BLaER1 treated with 17β-estradiol and CSF1 and Interleukin-3, amounts not matched to agents 10 nM and 100 nM (cell line): ENCODE measurements at regions not wholly inside any gene's neighbourhood (a gene's known extent, or its start where the extent isn't known, plus 50 kb on each side); places are given as distances from the start of the nearest gene placed in this dataset.

Experiments
- H3K27ac ChIP-seq, 11 experiments: shearing (Covaris generic); formaldehyde crosslinking; 2 replicates each; pipeline ENCODE4 v1.8.1; 2022
- H3K27me3 ChIP-seq, 11 experiments: shearing (Covaris generic); formaldehyde crosslinking; 2 replicates each; pipeline ENCODE4 v1.8.1; 2022
- H3K36me3 ChIP-seq, 11 experiments: shearing (Covaris generic); formaldehyde crosslinking; 2 replicates each; pipeline ENCODE4 v1.8.1; 2022
- H3K4me1 ChIP-seq, 10 experiments: shearing (Covaris generic); formaldehyde crosslinking; 2 replicates each; pipeline ENCODE4 v1.8.1; 2022
- H3K4me2 ChIP-seq, 11 experiments: shearing (Covaris generic); formaldehyde crosslinking; 2 replicates each; pipeline ENCODE4 v1.8.1; 2022
- H3K4me3 ChIP-seq, 10 experiments: shearing (Covaris generic); formaldehyde crosslinking; 2 replicates each; pipeline ENCODE4 v1.8.1; 2022
- H3K9ac ChIP-seq, 11 experiments: shearing (Covaris generic); formaldehyde crosslinking; 2 replicates each; pipeline ENCODE4 v1.8.1; 2022
- H3K9me3 ChIP-seq, 11 experiments: shearing (Covaris generic); formaldehyde crosslinking; replicated peaks in 1 of 11; 2 replicates each; pipeline ENCODE4 v1.8.1; 2022
- H4K20me1 ChIP-seq, 11 experiments: shearing (Covaris generic); formaldehyde crosslinking; 2 replicates each; pipeline ENCODE4 v1.8.1; 2022
- Cebpa-rat ChIP-seq, 11 experiments: shearing (Covaris generic); IDR thresholded peaks; 2 replicates each; pipeline ENCODE4 v1.8.1; 2022

- TF ChIP-seq Cebpa-rat (IDR thresholded peaks at IDR 0.05): no peak
- Histone ChIP-seq H3K4me1 (no peaks in the 10 kb centered on the region), H3K36me3 (no peaks in the 10 kb centered on the region), H3K27me3 (no peaks in the 10 kb centered on the region), H3K4me2 (no peak overlapping the region), H3K9me3 (peaks cover 11 to 17% (median 14%) of the 10 kb centered on the region in 11 experiments), H3K27ac (no peak overlapping the region), H3K4me3 (no peak overlapping the region), H3K9ac (no peak overlapping the region), H4K20me1 (no peaks in the 10 kb centered on the region)
Measured at GRCh38 chr5:156095709-156096241, 231.2 kb upstream of the SGCD start.

DNA sequence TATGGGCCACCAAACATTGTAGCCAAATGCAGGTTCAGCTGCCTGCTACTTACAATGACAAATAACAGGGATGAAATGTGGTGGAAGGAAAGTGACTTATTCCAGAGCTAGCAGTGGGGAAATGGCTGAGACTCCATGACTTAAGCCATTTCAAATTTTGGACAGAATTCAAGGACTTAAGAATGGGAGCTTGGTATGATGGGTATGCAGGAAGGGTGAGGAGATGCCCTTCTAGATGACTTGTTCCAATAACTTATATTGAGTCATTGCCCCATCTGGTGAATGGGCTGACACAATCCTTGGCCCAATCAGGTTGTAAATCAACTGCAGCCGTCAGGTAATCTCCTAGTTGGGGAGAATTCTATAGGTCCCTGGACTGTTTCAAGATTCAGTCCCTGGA is 230.7 kb upstream of the SGCD start:
- Histone ChIP-seq H4K20me1 (no peaks in the 10 kb centered on the region), H3K36me3 (no peaks in the 10 kb centered on the region), H3K9me3 (peaks cover 6 to 13% (median 9%) of the 10 kb centered on the region in 11 experiments; a peak in 21 of 22 replicates), H3K27me3 (no peaks in the 10 kb centered on the region), H3K27ac (no peak overlapping the region), H3K9ac (no peak overlapping the region), H3K4me2 (no peak overlapping the region), H3K4me3 (no peak overlapping the region), H3K4me1 (no peaks in the 10 kb centered on the region)
- TF ChIP-seq Cebpa-rat (IDR thresholded peaks at IDR 0.05): no peak

DNA sequence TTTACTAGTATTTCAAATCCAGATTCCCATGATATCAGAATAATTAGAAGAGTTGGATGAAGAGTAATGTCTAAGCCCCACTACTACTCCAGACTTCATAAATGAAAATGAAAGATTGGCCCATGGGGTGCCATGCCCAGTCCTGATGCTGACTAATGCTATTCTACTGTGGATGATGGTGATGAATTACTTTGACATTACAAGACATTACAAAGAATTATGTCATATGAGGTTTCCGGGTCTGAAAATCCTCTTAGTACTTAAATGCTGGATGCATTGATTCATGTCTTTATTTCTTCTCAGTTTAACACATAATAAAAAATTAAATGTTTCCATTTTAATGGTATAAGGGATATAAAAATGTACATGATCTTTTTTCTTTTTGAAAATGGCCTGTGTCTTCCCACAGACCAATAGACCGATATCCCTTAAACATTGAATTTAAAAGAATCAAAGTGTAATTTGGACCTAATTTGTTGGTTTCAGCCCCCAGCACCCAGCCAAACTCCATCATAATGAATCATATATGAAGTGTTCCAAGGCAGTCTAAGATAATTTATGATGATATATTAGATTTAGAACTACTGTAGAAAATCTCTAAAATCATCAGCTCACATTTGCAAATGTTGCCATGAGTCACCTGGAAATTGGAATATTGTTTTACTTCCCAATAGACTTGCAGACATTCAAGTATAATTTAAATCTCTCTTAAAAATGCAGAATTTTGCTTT is 223.6 kb upstream of the SGCD start:
- Histone ChIP-seq H3K4me1 (no peaks in the 10 kb centered on the region), H3K27ac (no peak overlapping the region), H3K9me3 (no peaks in the 10 kb centered on the region), H3K4me2 (no peak overlapping the region), H3K4me3 (no peak overlapping the region), H3K27me3 (peaks cover 0 to 16% (median 6%) of the 10 kb centered on the region in 11 experiments; a peak in 12 of 22 replicates), H3K36me3 (no peaks in the 10 kb centered on the region), H4K20me1 (no peaks in the 10 kb centered on the region), H3K9ac (no peak overlapping the region)
- no peak for TF ChIP-seq Cebpa-rat (IDR thresholded peaks at IDR 0.05)

DNA sequence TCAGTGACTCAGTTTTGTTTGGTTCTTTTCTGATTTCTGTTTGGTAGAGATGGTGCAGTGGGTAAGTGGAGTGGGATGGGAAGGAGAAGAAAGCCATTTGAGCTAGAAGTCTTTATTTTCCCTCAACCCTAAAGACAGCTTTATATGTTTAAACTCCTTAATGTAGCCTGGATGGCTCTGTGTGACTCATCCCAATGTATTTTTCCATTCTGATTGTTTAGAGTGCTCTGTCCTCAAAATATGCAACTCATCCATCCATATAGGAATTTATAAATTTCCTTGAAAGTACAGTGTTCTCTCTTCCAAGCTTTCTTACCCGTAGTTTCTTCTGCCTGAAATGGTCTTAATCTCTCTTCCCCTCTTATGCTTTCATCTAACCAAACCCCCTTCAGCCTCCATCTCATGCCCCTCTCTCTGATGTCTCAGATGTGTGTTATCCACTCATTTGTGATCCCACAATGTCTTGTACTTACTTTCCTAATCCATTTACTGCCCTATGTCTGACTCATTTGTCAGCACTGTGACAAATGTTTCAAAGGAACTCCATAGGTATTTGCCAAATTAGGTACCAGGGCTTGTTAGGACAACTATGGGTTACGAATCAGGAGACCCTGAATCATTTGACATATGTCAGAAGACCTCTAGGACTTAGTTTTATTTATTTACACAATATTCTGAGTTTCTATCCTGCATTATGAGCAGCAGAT is 217.5 kb upstream of the SGCD start:
- no peaks in the 10 kb centered on the region for H3K36me3 ChIP-seq
- no peak for TF ChIP-seq Cebpa-rat (IDR thresholded peaks at IDR 0.05)
- H3K9me3 ChIP-seq: no peaks in the 10 kb centered on the region
- no peak overlapping the region for H3K9ac ChIP-seq
- no peak overlapping the region for H3K4me3 ChIP-seq
- peaks cover 0 to 16% (median 6%) of the 10 kb centered on the region in 11 experiments; a peak in 12 of 22 replicates for H3K27me3 ChIP-seq
- H3K4me1 ChIP-seq: no peaks in the 10 kb centered on the region
- H3K27ac ChIP-seq: no peak overlapping the region
- no peaks in the 10 kb centered on the region for H4K20me1 ChIP-seq
- H3K4me2 ChIP-seq: no peak overlapping the region

DNA sequence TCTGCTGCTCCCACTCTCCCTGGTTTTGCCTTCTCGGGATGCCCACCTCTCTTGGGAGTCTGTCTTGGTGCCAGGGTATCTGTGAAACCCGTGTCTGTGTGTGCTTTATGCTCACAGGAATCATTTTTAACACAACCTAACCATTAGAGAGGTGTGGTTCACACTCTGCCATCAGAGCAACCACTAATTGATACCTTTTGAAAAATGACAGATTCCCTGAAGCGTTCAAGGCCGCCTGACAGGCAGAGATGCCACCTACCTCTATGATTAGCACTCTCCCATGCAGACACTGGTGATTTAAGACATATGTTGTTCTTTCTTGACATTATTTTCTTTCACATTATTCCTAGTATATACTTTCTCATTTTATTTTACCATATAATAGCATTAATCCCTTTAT is 207.3 kb upstream of the SGCD start:
- no peak overlapping the region for H3K4me2 ChIP-seq
- H3K27ac ChIP-seq: no peak overlapping the region
- H3K36me3 ChIP-seq: no peaks in the 10 kb centered on the region
- H3K4me1 ChIP-seq: no peaks in the 10 kb centered on the region
- H3K27me3 ChIP-seq: peaks cover 0 to 8% (median 0%) of the 10 kb centered on the region in 11 experiments; a peak in 4 of 22 replicates
- no peak for TF ChIP-seq Cebpa-rat (IDR thresholded peaks at IDR 0.05)
- H4K20me1 ChIP-seq: no peaks in the 10 kb centered on the region
- no peaks in the 10 kb centered on the region for H3K9me3 ChIP-seq
- no peak overlapping the region for H3K4me3 ChIP-seq
- H3K9ac ChIP-seq: no peak overlapping the region

DNA sequence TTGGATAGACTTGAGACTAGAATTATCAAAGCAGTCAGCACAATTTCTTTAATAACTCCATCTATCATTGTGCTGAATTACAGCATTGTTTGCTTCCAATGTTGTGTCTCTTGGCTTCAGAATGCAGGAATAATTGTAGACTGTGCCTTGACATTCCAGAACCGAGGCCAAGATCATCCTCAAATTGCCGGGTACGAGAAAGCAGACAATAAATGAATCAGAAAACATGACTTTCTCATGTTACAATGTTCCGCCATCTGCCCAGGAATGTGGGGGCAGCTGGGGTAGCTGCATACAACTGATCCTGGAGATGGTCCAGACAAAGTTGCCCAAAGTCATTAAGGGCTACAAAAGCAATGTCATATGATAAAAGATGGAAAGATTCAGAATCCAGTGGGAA is 206.2 kb upstream of the SGCD start:
- H4K20me1 ChIP-seq: no peaks in the 10 kb centered on the region
- peaks cover 0 to 8% (median 0%) of the 10 kb centered on the region in 11 experiments; a peak in 4 of 22 replicates for H3K27me3 ChIP-seq
- no peak overlapping the region for H3K9ac ChIP-seq
- H3K4me2 ChIP-seq: no peak overlapping the region
- no peak for TF ChIP-seq Cebpa-rat (IDR thresholded peaks at IDR 0.05)
- H3K36me3 ChIP-seq: no peaks in the 10 kb centered on the region
- no peaks in the 10 kb centered on the region for H3K4me1 ChIP-seq
- H3K27ac ChIP-seq: no peak overlapping the region
- H3K9me3 ChIP-seq: no peaks in the 10 kb centered on the region
- no peak overlapping the region for H3K4me3 ChIP-seq

DNA sequence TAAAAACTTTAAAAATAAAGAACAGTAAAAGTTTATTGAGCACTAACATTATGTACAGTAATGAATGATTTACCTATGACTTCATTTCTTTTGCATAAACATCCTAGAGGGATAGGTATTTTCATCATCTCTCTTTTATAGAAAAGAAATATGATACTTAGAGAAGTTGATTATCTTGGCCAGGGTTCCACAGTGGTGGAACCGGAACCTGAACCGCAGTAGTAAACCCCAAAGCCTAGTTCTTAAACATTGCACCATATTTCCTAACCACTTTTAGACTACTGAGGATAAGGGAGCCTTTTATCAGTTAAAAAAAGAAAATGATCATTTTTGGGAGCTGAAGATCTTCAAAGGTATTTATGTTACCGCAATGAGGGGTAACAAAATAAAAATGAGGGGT is 205.7 kb upstream of the SGCD start:
- H4K20me1 ChIP-seq: no peaks in the 10 kb centered on the region
- no peak overlapping the region for H3K4me3 ChIP-seq
- H3K27me3 ChIP-seq: peaks cover 0 to 8% (median 0%) of the 10 kb centered on the region in 11 experiments; a peak in 4 of 22 replicates
- H3K36me3 ChIP-seq: no peaks in the 10 kb centered on the region
- TF ChIP-seq Cebpa-rat (IDR thresholded peaks at IDR 0.05): no peak
- H3K4me2 ChIP-seq: no peak overlapping the region
- no peaks in the 10 kb centered on the region for H3K9me3 ChIP-seq
- H3K27ac ChIP-seq: no peak overlapping the region
- H3K9ac ChIP-seq: no peak overlapping the region
- H3K4me1 ChIP-seq: no peaks in the 10 kb centered on the region

- H3K4me3 ChIP-seq: no peak overlapping the region
- no peaks in the 10 kb centered on the region for H3K4me1 ChIP-seq
- H3K4me2 ChIP-seq: no peak overlapping the region
- no peak overlapping the region for H3K27ac ChIP-seq
- no peaks in the 10 kb centered on the region for H4K20me1 ChIP-seq
- no peaks in the 10 kb centered on the region for H3K36me3 ChIP-seq
- no peaks in the 10 kb centered on the region for H3K9me3 ChIP-seq
- H3K27me3 ChIP-seq: peaks cover 0 to 8% (median 0%) of the 10 kb centered on the region in 11 experiments; a peak in 4 of 22 replicates
- H3K9ac ChIP-seq: no peak overlapping the region
- TF ChIP-seq Cebpa-rat (IDR thresholded peaks at IDR 0.05): no peak
Measured at GRCh38 chr5:156121882-156122281, 205.1 kb upstream of the SGCD start.

GRCh38 chr5:156124708-156125107 is 202.3 kb upstream of the SGCD start:
- Histone ChIP-seq H3K9me3 (no peaks in the 10 kb centered on the region), H3K27ac (no peak overlapping the region), H3K9ac (no peak overlapping the region), H3K27me3 (peaks cover 0 to 2% (median 0%) of the 10 kb centered on the region in 11 experiments; a peak in 1 of 22 replicates), H3K4me1 (peaks cover 0 to 11% (median 8%) of the 10 kb centered on the region in 10 experiments; a peak in 7 of 20 replicates), H3K36me3 (no peaks in the 10 kb centered on the region), H3K4me2 (no peak overlapping the region), H4K20me1 (no peaks in the 10 kb centered on the region), H3K4me3 (no peak overlapping the region)
- no peak for TF ChIP-seq Cebpa-rat (IDR thresholded peaks at IDR 0.05)
